ENCODE measurements at regions not wholly inside any gene's neighbourhood (a gene's known extent, or its start where the extent isn't known, plus 50 kb on each side); places are given as distances from the start of the nearest gene placed in this dataset.

- Histone ChIP-seq H3K27me3 (ENCODE audit: control insufficient read depth, insufficient read depth, low read length) (no peaks in the 10 kb centered on the region), H3K36me3 (replicated peaks; ENCODE audit: control insufficient read depth, insufficient read depth, low read length) (no peaks in the 10 kb centered on the region), H3K4me3 (ENCODE audit: insufficient read depth, low read depth, low read length) (no peak overlapping the region)
- no peak for DNase-seq
Observed at GRCh38 chr5:67431191-67431590, 234.6 kb upstream of the CD180 start.

- DNase-seq, result no peak
- H3K36me3 ChIP-seq (replicated peaks; ENCODE audit: control insufficient read depth, insufficient read depth, low read length), result no peaks in the 10 kb centered on the region
- no peak overlapping the region for H3K4me3 ChIP-seq (ENCODE audit: insufficient read depth, low read depth, low read length)
- H3K27me3 ChIP-seq (ENCODE audit: control insufficient read depth, insufficient read depth, low read length), result no peaks in the 10 kb centered on the region
Observed at GRCh38 chr5:67427850-67428298, 231.3 kb upstream of the CD180 start.

- Histone ChIP-seq H3K36me3 (replicated peaks; ENCODE audit: control insufficient read depth, insufficient read depth, low read length) (no peaks in the 10 kb centered on the region), H3K27me3 (ENCODE audit: control insufficient read depth, insufficient read depth, low read length) (no peaks in the 10 kb centered on the region), H3K4me3 (ENCODE audit: insufficient read depth, low read depth, low read length) (no peak overlapping the region)
- no peak for DNase-seq
Observed at GRCh38 chr5:67426961-67427849, 230.6 kb upstream of the CD180 start.

DNA sequence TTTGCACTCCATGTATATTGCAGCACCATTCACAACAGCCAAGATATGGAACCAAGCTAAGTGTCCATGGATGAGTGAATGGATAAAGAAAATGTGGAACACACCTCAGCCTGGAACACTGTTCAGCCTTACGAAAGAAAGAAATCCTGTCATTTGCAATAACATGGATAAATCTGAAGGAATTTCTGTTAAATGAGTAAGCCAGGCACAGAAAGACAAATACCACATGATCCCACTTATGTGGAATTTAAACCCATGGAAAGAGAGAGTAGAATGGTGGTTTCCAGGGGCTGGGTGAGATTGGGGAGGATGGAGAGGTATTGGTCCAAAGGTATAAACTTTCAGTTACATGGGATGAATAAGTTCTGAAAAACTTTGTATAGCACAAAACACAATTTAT is 228.9 kb upstream of the CD180 start:
- no peak overlapping the region for H3K4me3 ChIP-seq (ENCODE audit: insufficient read depth, low read depth, low read length)
- no peak for DNase-seq
- no peaks in the 10 kb centered on the region for H3K36me3 ChIP-seq (replicated peaks; ENCODE audit: control insufficient read depth, insufficient read depth, low read length)
- no peaks in the 10 kb centered on the region for H3K27me3 ChIP-seq (ENCODE audit: control insufficient read depth, insufficient read depth, low read length)

DNA sequence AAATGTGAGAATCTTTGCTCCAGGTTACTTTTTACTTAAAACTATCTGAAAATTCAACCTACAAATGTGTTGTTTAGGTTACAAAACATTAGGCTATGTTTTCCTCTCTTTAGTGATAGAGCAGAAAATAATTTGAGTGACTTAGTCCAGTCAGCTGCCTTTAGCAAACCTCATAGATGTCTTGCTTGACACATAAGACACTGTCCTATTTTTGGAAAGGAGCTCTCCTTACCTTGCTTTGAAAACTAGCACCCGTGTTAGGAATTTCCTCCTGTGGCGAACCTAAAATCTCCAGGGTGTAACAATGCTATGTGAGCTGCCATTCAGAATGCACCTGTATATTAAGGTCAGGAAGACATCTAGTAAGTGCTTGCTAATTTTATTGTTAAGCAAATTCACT is 221.2 kb upstream of the CD180 start:
- Histone ChIP-seq H3K4me3 (ENCODE audit: insufficient read depth, low read depth, low read length) (no peak overlapping the region), H3K36me3 (replicated peaks; ENCODE audit: control insufficient read depth, insufficient read depth, low read length) (no peaks in the 10 kb centered on the region), H3K27me3 (ENCODE audit: control insufficient read depth, insufficient read depth, low read length) (peaks cover 5% of the 10 kb centered on the region; the same call in 1 of the 2 replicates)
- DNase-seq, result no peak

GRCh38 chr5:67416986-67417385 is 220.4 kb upstream of the CD180 start:
- DNase-seq, result no peak
- Histone ChIP-seq H3K36me3 (replicated peaks; ENCODE audit: control insufficient read depth, insufficient read depth, low read length) (no peaks in the 10 kb centered on the region), H3K4me3 (ENCODE audit: insufficient read depth, low read depth, low read length) (no peak overlapping the region), H3K27me3 (ENCODE audit: control insufficient read depth, insufficient read depth, low read length) (peaks cover 5% of the 10 kb centered on the region; the same call in 1 of the 2 replicates)

- DNase-seq, result no peak
- Histone ChIP-seq H3K27me3 (ENCODE audit: control insufficient read depth, insufficient read depth, low read length) (peaks cover 5% of the 10 kb centered on the region; the same call in 1 of the 2 replicates), H3K4me3 (ENCODE audit: insufficient read depth, low read depth, low read length) (no peak overlapping the region), H3K36me3 (replicated peaks; ENCODE audit: control insufficient read depth, insufficient read depth, low read length) (no peaks in the 10 kb centered on the region)
Observed at GRCh38 chr5:67416133-67416937, 219.7 kb upstream of the CD180 start.

GRCh38 chr5:67414712-67415111 is 218.1 kb upstream of the CD180 start:
- peaks cover 5% of the 10 kb centered on the region; the same call in 1 of the 2 replicates for H3K27me3 ChIP-seq (ENCODE audit: control insufficient read depth, insufficient read depth, low read length)
- H3K36me3 ChIP-seq (replicated peaks; ENCODE audit: control insufficient read depth, insufficient read depth, low read length), result no peaks in the 10 kb centered on the region
- DNase-seq, result no peak
- no peak overlapping the region for H3K4me3 ChIP-seq (ENCODE audit: insufficient read depth, low read depth, low read length)

- no peaks in the 10 kb centered on the region for H3K36me3 ChIP-seq (replicated peaks; ENCODE audit: control insufficient read depth, insufficient read depth, low read length)
- H3K4me3 ChIP-seq (ENCODE audit: insufficient read depth, low read depth, low read length), result no peak overlapping the region
- DNase-seq, result no peak
- H3K27me3 ChIP-seq (ENCODE audit: control insufficient read depth, insufficient read depth, low read length), result peaks cover 5% of the 10 kb centered on the region; the same call in 1 of the 2 replicates
Observed at GRCh38 chr5:67413721-67414120, 217.1 kb upstream of the CD180 start.

GRCh38 chr5:67409126-67409777 is 212.7 kb upstream of the CD180 start:
- no peak for DNase-seq
- no peaks in the 10 kb centered on the region for H3K27me3 ChIP-seq (ENCODE audit: control insufficient read depth, insufficient read depth, low read length)
- H3K36me3 ChIP-seq (replicated peaks; ENCODE audit: control insufficient read depth, insufficient read depth, low read length), result no peaks in the 10 kb centered on the region
- no peak overlapping the region for H3K4me3 ChIP-seq (ENCODE audit: insufficient read depth, low read depth, low read length)

DNA sequence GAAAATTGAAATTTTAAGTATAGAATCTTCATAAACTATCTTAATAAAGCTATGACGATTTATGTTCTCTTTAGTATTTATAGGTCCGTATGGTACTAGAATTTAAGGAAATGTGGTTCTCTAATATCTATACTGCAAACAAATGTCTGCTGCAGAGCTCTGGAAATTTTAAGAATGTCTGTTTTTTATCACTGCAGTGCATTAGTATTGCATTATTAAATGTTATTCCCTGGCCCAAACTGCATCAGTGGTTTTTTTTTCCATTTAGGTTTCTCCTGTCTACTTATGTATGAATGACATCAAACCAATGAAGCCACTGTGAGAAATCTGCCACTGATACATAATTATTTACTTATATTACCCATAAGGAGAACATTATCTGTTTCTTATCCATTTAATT is 211.4 kb upstream of the CD180 start:
- H3K36me3 ChIP-seq (replicated peaks; ENCODE audit: control insufficient read depth, insufficient read depth, low read length), result no peaks in the 10 kb centered on the region
- no peak for DNase-seq
- no peaks in the 10 kb centered on the region for H3K27me3 ChIP-seq (ENCODE audit: control insufficient read depth, insufficient read depth, low read length)
- no peak overlapping the region for H3K4me3 ChIP-seq (ENCODE audit: insufficient read depth, low read depth, low read length)

DNA sequence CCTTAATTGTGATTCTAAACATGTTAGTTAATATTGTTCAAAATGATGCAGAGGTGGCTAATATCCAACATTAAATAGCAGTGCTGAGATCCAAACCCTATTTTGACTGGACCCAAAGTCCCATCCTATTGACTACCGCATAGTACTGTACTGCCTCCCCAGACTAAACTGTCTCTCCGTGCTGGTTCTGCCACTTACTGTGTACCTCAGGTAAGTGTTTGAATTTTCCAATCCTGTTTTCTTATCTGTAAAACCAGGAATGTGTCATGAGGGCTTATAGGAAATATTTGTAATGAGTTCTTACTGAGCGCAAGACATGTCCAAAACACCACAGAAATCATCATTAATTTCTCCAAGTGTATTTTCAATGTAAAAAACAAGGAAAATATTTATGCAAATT is 209.2 kb upstream of the CD180 start:
- no peak for DNase-seq
- H3K36me3 ChIP-seq (replicated peaks; ENCODE audit: control insufficient read depth, insufficient read depth, low read length), result no peaks in the 10 kb centered on the region
- no peaks in the 10 kb centered on the region for H3K27me3 ChIP-seq (ENCODE audit: control insufficient read depth, insufficient read depth, low read length)
- H3K4me3 ChIP-seq (ENCODE audit: insufficient read depth, low read depth, low read length), result no peak overlapping the region

GRCh38 chr5:67405101-67405364 is 208.4 kb upstream of the CD180 start:
- Histone ChIP-seq H3K36me3 (replicated peaks; ENCODE audit: control insufficient read depth, insufficient read depth, low read length) (no peaks in the 10 kb centered on the region), H3K4me3 (ENCODE audit: insufficient read depth, low read depth, low read length) (no peak overlapping the region), H3K27me3 (ENCODE audit: control insufficient read depth, insufficient read depth, low read length) (no peaks in the 10 kb centered on the region)
- no peak for DNase-seq

DNA sequence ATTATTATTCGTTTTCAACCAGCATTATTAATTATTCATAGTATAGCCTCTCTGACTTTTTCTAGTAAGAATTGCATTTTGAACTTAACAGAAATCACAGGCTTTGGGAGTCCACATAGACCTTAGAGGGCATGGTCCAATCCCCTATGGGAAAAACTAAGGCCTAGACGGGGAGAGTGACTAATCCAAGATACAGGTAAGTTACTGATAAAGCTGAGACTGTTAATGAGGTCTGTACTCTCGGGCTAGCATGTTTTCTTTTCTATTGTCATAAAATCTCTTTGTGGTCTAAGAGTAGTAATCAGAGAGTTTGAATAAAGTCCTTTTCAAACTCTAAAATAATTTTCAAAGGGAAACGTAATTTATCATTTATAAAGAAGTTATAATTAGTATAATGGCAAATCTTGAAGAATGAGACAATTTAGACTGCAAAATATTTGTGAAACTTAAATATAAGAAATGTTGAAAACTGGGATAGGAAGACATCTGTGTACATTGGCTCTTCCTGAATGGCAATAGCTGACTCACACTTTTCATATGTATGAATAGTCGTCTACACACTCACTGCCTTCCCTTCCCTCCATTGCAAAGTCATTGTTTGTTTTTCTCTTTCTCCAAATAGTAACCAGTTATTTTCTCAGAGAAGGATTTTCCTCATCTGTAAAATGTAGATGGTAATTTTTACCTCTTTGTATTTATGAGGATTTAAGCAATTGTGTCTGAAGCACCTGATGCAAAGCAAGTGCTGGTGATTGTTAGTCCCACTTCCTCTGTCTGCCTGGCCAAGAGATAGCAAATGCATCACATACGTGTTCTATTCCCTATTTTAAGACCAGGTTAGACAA is 207.9 kb upstream of the CD180 start:
- Histone ChIP-seq H3K36me3 (replicated peaks; ENCODE audit: control insufficient read depth, insufficient read depth, low read length) (no peaks in the 10 kb centered on the region), H3K27me3 (ENCODE audit: control insufficient read depth, insufficient read depth, low read length) (no peaks in the 10 kb centered on the region), H3K4me3 (ENCODE audit: insufficient read depth, low read depth, low read length) (no peak overlapping the region)
- DNase-seq, result no peak
